CD4-positive, alpha-beta T cell (primary cell): ENCODE measurements at regions not wholly inside any gene's neighbourhood (a gene's known extent, or its start where the extent isn't known, plus 50 kb on each side); places are given as distances from the start of the nearest gene placed in this dataset.

Source experiments
- ATAC-seq: fragments of 200-7000 bp; cut with Tn5 transposase; one replicate; pipeline ENCODE4 v1.10.0; 2022; ENCODE audit warnings: mild to moderate bottlenecking; ENCODE audit not compliant: poor library complexity
- CTCF ChIA-PET: fragments of 350-600 bp; sonication (Branson Sonifier 250); formaldehyde crosslinking; loops from one replicate; lab custom pipeline; 2021; ENCODE audit warnings: antibody characterized with exemption, inconsistent platforms; lab: Charles Lee
- POLR2A ChIA-PET: fragments of 350-600 bp; sonication (Branson Sonifier 250); formaldehyde crosslinking; loops from one replicate; lab custom pipeline; 2021; ENCODE audit warnings: antibody characterized with exemption, inconsistent platforms; lab: Charles Lee
- DNase-seq, 14 experiments: peaks; one replicate each; pipeline ENCODE4 v3.0.0-alpha.2; 2013 to 2020; ENCODE audit warnings: mixed read lengths in 2 of 14
- H3K27ac ChIP-seq, 2 donors: one replicate each; pipeline versions ENCODE4 v1.5.1 to v1.7.0; 2013; ENCODE audit warnings: low read length in 2 of 2, low read depth in 1 of 2, mild to moderate bottlenecking in 1 of 2
- H3K27me3 ChIP-seq, 2 experiments: 1 replicate in 1 of 2; 2 replicates in 1 of 2; pipeline versions ENCODE4 v1.6.1 to v1.7.0; 2013; ENCODE audit warnings: low read length in 2 of 2, control low read depth in 1 of 2, mild to moderate bottlenecking in 1 of 2, moderate library complexity in 1 of 2; ENCODE audit not compliant: insufficient read depth in 2 of 2, control insufficient read depth in 1 of 2
- H3K36me3 ChIP-seq: one replicate; pipeline ENCODE4 v1.6.1; 2013; ENCODE audit warnings: low read length, control low read depth; ENCODE audit not compliant: insufficient read depth
- H3K4me1 ChIP-seq: one replicate; pipeline ENCODE4 v1.6.1; 2013; ENCODE audit warnings: low read length, control low read depth; ENCODE audit not compliant: insufficient read depth
- H3K4me3 ChIP-seq: one replicate; pipeline ENCODE4 v1.5.1; 2013; ENCODE audit warnings: mild to moderate bottlenecking, low read length, moderate library complexity
- H3K9me3 ChIP-seq, 2 experiments: 1 replicate in 1 of 2; 2 replicates in 1 of 2; pipeline versions ENCODE4 v1.6.1 to v1.7.0; 2013; ENCODE audit warnings: low read length in 2 of 2, mild to moderate bottlenecking in 2 of 2, control low read depth in 1 of 2, moderate library complexity in 1 of 2; ENCODE audit not compliant: control insufficient read depth in 1 of 2, insufficient read depth in 1 of 2
- H3K27ac Mint-ChIP-seq: one replicate; pipeline ENCODE4 v1.8.0; 2020; ENCODE audit warnings: mixed read lengths
- H3K27me3 Mint-ChIP-seq: one replicate; pipeline ENCODE4 v1.8.0; 2021; ENCODE audit warnings: mixed read lengths
- H3K36me3 Mint-ChIP-seq: one replicate; pipeline ENCODE4 v1.8.0; 2021; ENCODE audit warnings: low read depth, mixed read lengths
- H3K4me1 Mint-ChIP-seq: one replicate; pipeline ENCODE4 v1.8.0; 2021; ENCODE audit warnings: low read depth, mixed read lengths
- H3K4me3 Mint-ChIP-seq: one replicate; pipeline ENCODE4 v1.8.0; 2020; ENCODE audit warnings: mild to moderate bottlenecking, mixed read lengths
- H3K9me3 Mint-ChIP-seq: one replicate; pipeline ENCODE4 v1.8.0; 2020; ENCODE audit warnings: mixed read lengths
- CTCF ChIP-seq: fragments of 200-600 bp; IDR thresholded peaks from one replicate; pipeline ENCODE4 v1.8.0; 2022; ENCODE audit warnings: antibody characterized with exemption, mild to moderate bottlenecking
- intact Hi-C, 2 experiments: fragments of 100-400 bp; cut with DNase I in 1 of 2; cut with micrococcal nuclease in 1 of 2; formaldehyde crosslinking; loops; one replicate each; pipeline versions ENCODE4 v1.15.1 to v1.9.0; 2023 to 2025; cut with DNase I, micrococcal nuclease

GRCh38 chr11:37770145-37770544, 1172.1 kb upstream of the RAG2 start:
- H3K4me3 ChIP-seq = no peak overlapping the region
- DNase-seq (no peak), ATAC-seq (no peak)
- peaks cover 4% of the 10 kb centered on the region for H3K9me3 Mint-ChIP-seq
- intact Hi-C loops = no loop called here
- no peaks in the 10 kb centered on the region for H3K4me1 ChIP-seq
- H3K27ac Mint-ChIP-seq = no peak overlapping the region
- H3K36me3 ChIP-seq = no peaks in the 10 kb centered on the region
- H3K4me3 Mint-ChIP-seq = no peak overlapping the region
- H3K27ac ChIP-seq = no peak overlapping the region
- H3K27me3 Mint-ChIP-seq = no peaks in the 10 kb centered on the region
- ChIA-PET POLR2A (no interaction called here), CTCF (no interaction called here)
- no peaks in the 10 kb centered on the region for H3K4me1 Mint-ChIP-seq
- H3K27me3 ChIP-seq = no peaks in the 10 kb centered on the region
- TF ChIP-seq CTCF = no peak
- no peaks in the 10 kb centered on the region for H3K36me3 Mint-ChIP-seq
- peaks cover 0 to 6% of the 10 kb centered on the region in 2 experiments for H3K9me3 ChIP-seq

GRCh38 chr11:37762079-37762478, 1164.0 kb upstream of the RAG2 start:
- Histone ChIP-seq H3K9me3 (peaks cover 0 to 7% of the 10 kb centered on the region in 2 experiments), H3K27me3 (no peaks in the 10 kb centered on the region), H3K27ac (no peak overlapping the region), H3K4me3 (no peak overlapping the region), H3K36me3 (no peaks in the 10 kb centered on the region), H3K4me1 (no peaks in the 10 kb centered on the region)
- Mint-ChIP-seq H3K4me3 (no peak overlapping the region), H3K9me3 (peaks cover 4% of the 10 kb centered on the region), H3K27ac (no peak overlapping the region), H3K27me3 (no peaks in the 10 kb centered on the region), H3K36me3 (no peaks in the 10 kb centered on the region), H3K4me1 (no peaks in the 10 kb centered on the region)
- POLR2A ChIA-PET = no interaction called here
- DNase-seq = no peak
- intact Hi-C loops = no loop called here
- CTCF ChIA-PET = no interaction called here
- no peak for TF ChIP-seq CTCF
- ATAC-seq = no peak

GRCh38 chr11:37755521-37755920, 1157.5 kb upstream of the RAG2 start:
- no peak overlapping the region for H3K4me3 ChIP-seq
- POLR2A ChIA-PET = no interaction called here
- ATAC-seq = no peak
- Mint-ChIP-seq H3K4me1 (no peaks in the 10 kb centered on the region), H3K36me3 (no peaks in the 10 kb centered on the region), H3K4me3 (no peak overlapping the region), H3K27ac (no peak overlapping the region), H3K9me3 (peaks cover 2% of the 10 kb centered on the region), H3K27me3 (no peaks in the 10 kb centered on the region)
- no peak overlapping the region for H3K27ac ChIP-seq
- peaks cover 0 to 3% of the 10 kb centered on the region in 2 experiments for H3K9me3 ChIP-seq
- CTCF ChIA-PET = no interaction called here
- H3K36me3 ChIP-seq = no peaks in the 10 kb centered on the region
- no peak for DNase-seq
- no peaks in the 10 kb centered on the region for H3K27me3 ChIP-seq
- no peak for TF ChIP-seq CTCF
- intact Hi-C loops = no loop called here
- H3K4me1 ChIP-seq = no peaks in the 10 kb centered on the region
